MCF 10A (cell line): ENCODE measurements at regions not wholly inside any gene's neighbourhood (a gene's known extent, or its start where the extent isn't known, plus 50 kb on each side); places are given as distances from the start of the nearest gene placed in this dataset.
"Not testable (repeated sequence)": the region's sequence is repeated elsewhere in the genome, so short reads cannot be mapped to it uniquely, and the experiment has no call there.

Experiments used
- BruUV-seq: library from RNA; stranded (reverse); fragments of 400-500 nt; replicated peaks from 2 replicates; lab custom pipeline; 2021; lab: Mats Ljungman, UMichigan
- CTCF ChIA-PET: fragments of 300-600 bp; sonication (Branson Sonifier 250); formaldehyde crosslinking; extraction: SDS; loops from one replicate; lab custom pipeline; 2021; ENCODE audit warnings: antibody characterized with exemption, inconsistent platforms; lab: Yijun Ruan, JAX
- POLR2A ChIA-PET: fragments of 300-600, 350-650 bp; sonication (Branson Sonifier 250); formaldehyde crosslinking; extraction: SDS; loops from one replicate; lab custom pipeline; 2020; ENCODE audit warnings: antibody characterized with exemption, inconsistent platforms; lab: Yijun Ruan, JAX
- DNase-seq: peaks from one replicate; pipeline ENCODE4 v3.0.0-alpha.2; 2018; ENCODE audit not compliant: unreplicated experiment
- H3K27ac Mint-ChIP-seq: one replicate; pipeline ENCODE4 v1.8.0; 2022; ENCODE audit warnings: mild to moderate bottlenecking, low read depth, mixed read lengths; ENCODE audit not compliant: unreplicated experiment
- H3K27me3 Mint-ChIP-seq: one replicate; pipeline ENCODE4 v1.8.0; 2022; ENCODE audit warnings: mixed read lengths; ENCODE audit not compliant: insufficient read depth, unreplicated experiment
- H3K36me3 Mint-ChIP-seq: one replicate; pipeline ENCODE4 v1.8.0; 2022; ENCODE audit warnings: mild to moderate bottlenecking, moderate library complexity, mixed read lengths; ENCODE audit not compliant: insufficient read depth, unreplicated experiment
- H3K4me1 Mint-ChIP-seq: one replicate; pipeline ENCODE4 v1.8.0; 2022; ENCODE audit warnings: mixed read lengths; ENCODE audit not compliant: insufficient read depth, unreplicated experiment
- H3K4me3 Mint-ChIP-seq: one replicate; pipeline ENCODE4 v1.8.0; 2022; ENCODE audit warnings: mild to moderate bottlenecking, moderate library complexity, mixed read lengths; ENCODE audit not compliant: unreplicated experiment
- H3K9me3 Mint-ChIP-seq: one replicate; pipeline ENCODE4 v1.8.0; 2022; ENCODE audit warnings: mixed read lengths; ENCODE audit not compliant: unreplicated experiment
- intact Hi-C: fragments of 100-400 bp; cut with micrococcal nuclease; formaldehyde crosslinking; loops from 2 replicates; pipeline ENCODE4 v1.14.1; 2022
- TF ChIP-seq, protein P1 (sequence below): fragments of 200-600 bp; IDR thresholded peaks from one replicate; pipeline ENCODE4 v1.8.0; 2022; ENCODE audit warnings: antibody characterized with exemption, mild to moderate bottlenecking; ENCODE audit not compliant: unreplicated experiment

GRCh38 chr6:84943905-84944304 lies 179.5 kb upstream of the TBX18 start:
- peaks cover 22% of the 10 kb centered on the region for H3K9me3 Mint-ChIP-seq
- no TSS peak for BruUV-seq
- intact Hi-C loops, result no loop called here
- H3K27ac Mint-ChIP-seq, result no peak overlapping the region
- H3K4me1 Mint-ChIP-seq, result no peaks in the 10 kb centered on the region
- ChIA-PET POLR2A (no interaction called here), CTCF (interaction anchor here (0.6 kb wide), 1 partner anchor 517 kb away, joined by 3 read pairs; no protein-coding TSS in a partner anchor)
- TF ChIP-seq, protein P1, sequence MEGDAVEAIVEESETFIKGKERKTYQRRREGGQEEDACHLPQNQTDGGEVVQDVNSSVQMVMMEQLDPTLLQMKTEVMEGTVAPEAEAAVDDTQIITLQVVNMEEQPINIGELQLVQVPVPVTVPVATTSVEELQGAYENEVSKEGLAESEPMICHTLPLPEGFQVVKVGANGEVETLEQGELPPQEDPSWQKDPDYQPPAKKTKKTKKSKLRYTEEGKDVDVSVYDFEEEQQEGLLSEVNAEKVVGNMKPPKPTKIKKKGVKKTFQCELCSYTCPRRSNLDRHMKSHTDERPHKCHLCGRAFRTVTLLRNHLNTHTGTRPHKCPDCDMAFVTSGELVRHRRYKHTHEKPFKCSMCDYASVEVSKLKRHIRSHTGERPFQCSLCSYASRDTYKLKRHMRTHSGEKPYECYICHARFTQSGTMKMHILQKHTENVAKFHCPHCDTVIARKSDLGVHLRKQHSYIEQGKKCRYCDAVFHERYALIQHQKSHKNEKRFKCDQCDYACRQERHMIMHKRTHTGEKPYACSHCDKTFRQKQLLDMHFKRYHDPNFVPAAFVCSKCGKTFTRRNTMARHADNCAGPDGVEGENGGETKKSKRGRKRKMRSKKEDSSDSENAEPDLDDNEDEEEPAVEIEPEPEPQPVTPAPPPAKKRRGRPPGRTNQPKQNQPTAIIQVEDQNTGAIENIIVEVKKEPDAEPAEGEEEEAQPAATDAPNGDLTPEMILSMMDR, result no peak
- no peaks in the 10 kb centered on the region for H3K27me3 Mint-ChIP-seq
- H3K4me3 Mint-ChIP-seq, result no peak overlapping the region
- no peak for DNase-seq
- no peaks in the 10 kb centered on the region for H3K36me3 Mint-ChIP-seq

- peaks cover 15% of the 10 kb centered on the region for H3K9me3 Mint-ChIP-seq
- POLR2A ChIA-PET, H3K4me3 Mint-ChIP-seq, H3K27me3 Mint-ChIP-seq, CTCF ChIA-PET, H3K36me3 Mint-ChIP-seq, H3K4me1 Mint-ChIP-seq, BruUV-seq, H3K27ac Mint-ChIP-seq, DNase-seq, intact Hi-C loops: not testable (repeated sequence)
These were observed 177.2 kb upstream of the TBX18 start for GRCh38 chr6:84941609-84942008.

GRCh38 chr6:84929212-84929611 lies 164.8 kb upstream of the TBX18 start:
- no peak overlapping the region for H3K27ac Mint-ChIP-seq
- DNase-seq, result no peak
- peaks cover 31% of the 10 kb centered on the region for H3K4me1 Mint-ChIP-seq
- no peaks in the 10 kb centered on the region for H3K9me3 Mint-ChIP-seq
- no peaks in the 10 kb centered on the region for H3K36me3 Mint-ChIP-seq
- ChIA-PET CTCF (no interaction called here), POLR2A (interaction anchor here (0.5 kb wide), 1 partner anchor 84 kb away, joined by 3 read pairs; no protein-coding TSS in a partner anchor)
- intact Hi-C loops, result no loop called here
- BruUV-seq, result no TSS peak
- TF ChIP-seq, protein P1, result no peak
- no peaks in the 10 kb centered on the region for H3K27me3 Mint-ChIP-seq
- no peak overlapping the region for H3K4me3 Mint-ChIP-seq

DNA sequence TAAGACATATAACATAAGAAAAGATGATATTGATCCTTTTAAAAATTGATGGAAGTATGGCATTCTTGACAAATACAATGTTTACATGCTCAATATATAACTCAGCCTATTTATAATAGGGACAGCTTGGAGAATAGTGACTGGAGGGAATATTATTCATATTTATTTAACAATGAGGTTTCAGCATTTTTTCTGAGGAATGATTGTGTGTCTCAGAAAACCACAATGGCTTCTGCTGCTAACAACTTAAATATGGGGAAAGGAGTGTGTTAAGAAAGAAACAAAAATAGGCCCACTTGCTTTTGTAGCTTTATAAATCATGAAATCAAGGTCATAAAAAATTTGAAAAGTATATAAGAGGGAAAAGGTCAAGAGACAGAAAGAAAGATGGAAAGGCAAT lies 163.2 kb upstream of the TBX18 start:
- peaks cover 29% of the 10 kb centered on the region for H3K4me1 Mint-ChIP-seq
- no peaks in the 10 kb centered on the region for H3K9me3 Mint-ChIP-seq
- no peaks in the 10 kb centered on the region for H3K36me3 Mint-ChIP-seq
- intact Hi-C loops, result no loop called here
- no peaks in the 10 kb centered on the region for H3K27me3 Mint-ChIP-seq
- H3K27ac Mint-ChIP-seq, result no peak overlapping the region
- TF ChIP-seq, protein P1, result no peak
- H3K4me3 Mint-ChIP-seq, result no peak overlapping the region
- no TSS peak for BruUV-seq
- DNase-seq, result no peak
- ChIA-PET POLR2A (no interaction called here), CTCF (no interaction called here)
